PC-3 (cell line): ENCODE measurements at regions not wholly inside any gene's neighbourhood (a gene's known extent, or its start where the extent isn't known, plus 50 kb on each side); places are given as distances from the start of the nearest gene placed in this dataset.

ENCODE experiments used
- ATAC-seq: fragments of 200-7000 bp; cut with Tn5 transposase; 2 replicates; pipeline ENCODE4 v1.9.1; 2020; ENCODE audit warnings: mild to moderate bottlenecking, moderate library complexity
- BruUV-seq: library from RNA; stranded (reverse); fragments of 400-500 nt; replicated peaks from 2 replicates; lab custom pipeline; 2021; lab: Mats Ljungman, UMichigan
- CTCF ChIA-PET: fragments of 300-600 bp; sonication (Branson Sonifier 250); formaldehyde crosslinking; loops from one replicate; lab custom pipeline; 2022; ENCODE audit warnings: antibody characterized with exemption; lab: Charles Lee
- POLR2A ChIA-PET: fragments of 300-600 bp; sonication (Branson Sonifier 250); formaldehyde crosslinking; loops from one replicate; lab custom pipeline; 2022; ENCODE audit warnings: antibody characterized with exemption; ENCODE audit not compliant: unreplicated experiment; lab: Charles Lee
- DNase-seq: peaks from one replicate; pipeline ENCODE4 v3.0.0-alpha.2; 2015
- H2AFZ ChIP-seq: fragments of 300-600 bp; sonication (generic); 2 replicates; pipeline ENCODE4 v1.6.0; 2016; ENCODE audit warnings: antibody characterized with exemption, low read length
- H3F3A ChIP-seq: fragments of 300-600 bp; sonication (generic); one replicate; pipeline ENCODE4 v1.6.0; 2017; ENCODE audit warnings: antibody characterized with exemption, low read length, control low read depth, mild to moderate bottlenecking; ENCODE audit not compliant: unreplicated experiment
- H3K27ac ChIP-seq: fragments of 300-600 bp; sonication (generic); 2 replicates; pipeline ENCODE4 v1.5.1; 2016; ENCODE audit warnings: mild to moderate bottlenecking, low read length
- H3K27me3 ChIP-seq: fragments of 300-600 bp; sonication (generic); 2 replicates; pipeline ENCODE4 v1.6.1; 2016; ENCODE audit warnings: low read length, mixed read lengths
- H3K36me3 ChIP-seq: fragments of 300-600 bp; sonication (generic); 2 replicates; pipeline ENCODE4 v1.6.1; 2016; ENCODE audit warnings: low read depth, mixed run types, low read length, mixed read lengths
- H3K4me1 ChIP-seq: fragments of 300-600 bp; sonication (generic); 2 replicates; pipeline ENCODE4 v1.5.1; 2016; ENCODE audit warnings: low read length; ENCODE audit not compliant: insufficient read depth
- H3K4me2 ChIP-seq: fragments of 300-600 bp; sonication (generic); 2 replicates; pipeline ENCODE4 v1.6.0; 2016; ENCODE audit warnings: low read length
- H3K4me3 ChIP-seq: fragments of 300-600 bp; sonication (generic); 2 replicates; pipeline ENCODE4 v1.5.1; 2016; ENCODE audit warnings: mild to moderate bottlenecking, low read length, mixed read lengths
- H3K79me2 ChIP-seq: fragments of 300-600 bp; sonication (generic); 2 replicates; pipeline ENCODE4 v1.6.1; 2017; ENCODE audit warnings: low read length, mixed read lengths
- H3K9ac ChIP-seq: fragments of 300-600 bp; sonication (generic); 2 replicates; pipeline ENCODE4 v1.6.0; 2016; ENCODE audit warnings: mild to moderate bottlenecking, low read length
- H3K9me2 ChIP-seq: fragments of 300-600 bp; sonication (generic); replicated peaks from 2 replicates; pipeline ENCODE4 v1.6.1; 2016; ENCODE audit warnings: mixed run types, low read length, mixed read lengths
- H3K9me3 ChIP-seq: fragments of 300-600 bp; sonication (generic); 2 replicates; pipeline ENCODE4 v1.6.1; 2016; ENCODE audit warnings: low read length, mixed read lengths
- H4K20me1 ChIP-seq: fragments of 300-600 bp; sonication (generic); 2 replicates; pipeline ENCODE4 v1.6.1; 2016; ENCODE audit warnings: low read length, mixed read lengths
- CTCF ChIP-seq: fragments of 300-600 bp; sonication (generic); conservative IDR thresholded peaks from 2 replicates; pipeline ENCODE4 v1.5.1; 2017; ENCODE audit warnings: antibody characterized with exemption, low read depth, mild to moderate bottlenecking, low read length
- EZH2 ChIP-seq: fragments of 300-600 bp; sonication (generic); IDR thresholded peaks from one replicate; pipeline ENCODE4 v1.6.1; 2017; ENCODE audit warnings: antibody characterized with exemption, mild to moderate bottlenecking, low read length; ENCODE audit not compliant: unreplicated experiment
- EZH2phosphoT487 ChIP-seq: fragments of 300-600 bp; sonication (generic); IDR thresholded peaks from 2 replicates; pipeline ENCODE4 v1.6.1; 2018; ENCODE audit warnings: mild to moderate bottlenecking, antibody characterized with exemption, low read length, borderline replicate concordance
- intact Hi-C: fragments of 100-400 bp; cut with micrococcal nuclease; formaldehyde crosslinking; loops from 2 replicates; pipeline ENCODE4 v1.9.0; 2023

DNA sequence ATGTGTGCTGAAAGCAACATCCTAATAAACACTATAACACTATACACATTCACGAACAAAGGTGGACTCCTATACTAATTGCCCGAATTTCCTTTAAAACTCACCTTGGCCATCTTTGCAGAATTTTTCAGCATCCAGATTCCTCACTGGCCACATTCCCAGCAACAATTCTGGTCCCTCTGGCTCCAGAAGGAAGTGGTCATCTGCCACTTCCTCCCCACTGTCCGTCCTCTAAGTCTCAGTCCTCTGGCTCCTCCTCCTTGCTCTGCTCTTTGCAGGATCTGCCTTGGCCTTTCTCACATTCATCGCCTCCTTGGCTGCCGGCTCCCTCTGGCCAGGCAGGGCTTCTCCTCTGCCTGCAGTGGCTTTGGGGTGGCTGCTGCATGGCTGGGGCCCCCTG, 426.0 kb downstream of the FUT8 start:
- H3K9me3 ChIP-seq: no peaks in the 10 kb centered on the region
- H3K36me3 ChIP-seq: no peaks in the 10 kb centered on the region
- no peaks in the 10 kb centered on the region for H3F3A ChIP-seq
- DNase-seq (no peak), ATAC-seq (peak; percentile 31; the same call in 1 of the 2 replicates)
- peaks cover 15% of the 10 kb centered on the region for H3K27me3 ChIP-seq
- H3K4me1 ChIP-seq: no peaks in the 10 kb centered on the region
- no peaks in the 10 kb centered on the region for H3K79me2 ChIP-seq
- no peak overlapping the region for H3K4me3 ChIP-seq
- intact Hi-C loops: no loop called here
- H2AFZ ChIP-seq: no peak overlapping the region
- ChIA-PET CTCF (no interaction called here), POLR2A (no interaction called here)
- no peak overlapping the region for H3K27ac ChIP-seq
- TF ChIP-seq EZH2 (no peak), EZH2phosphoT487 (no peak), CTCF (no peak)
- no peak overlapping the region for H3K4me2 ChIP-seq
- no TSS peak for BruUV-seq
- no peaks in the 10 kb centered on the region for H3K9me2 ChIP-seq
- H3K9ac ChIP-seq: no peak overlapping the region
- H4K20me1 ChIP-seq: no peaks in the 10 kb centered on the region

DNA sequence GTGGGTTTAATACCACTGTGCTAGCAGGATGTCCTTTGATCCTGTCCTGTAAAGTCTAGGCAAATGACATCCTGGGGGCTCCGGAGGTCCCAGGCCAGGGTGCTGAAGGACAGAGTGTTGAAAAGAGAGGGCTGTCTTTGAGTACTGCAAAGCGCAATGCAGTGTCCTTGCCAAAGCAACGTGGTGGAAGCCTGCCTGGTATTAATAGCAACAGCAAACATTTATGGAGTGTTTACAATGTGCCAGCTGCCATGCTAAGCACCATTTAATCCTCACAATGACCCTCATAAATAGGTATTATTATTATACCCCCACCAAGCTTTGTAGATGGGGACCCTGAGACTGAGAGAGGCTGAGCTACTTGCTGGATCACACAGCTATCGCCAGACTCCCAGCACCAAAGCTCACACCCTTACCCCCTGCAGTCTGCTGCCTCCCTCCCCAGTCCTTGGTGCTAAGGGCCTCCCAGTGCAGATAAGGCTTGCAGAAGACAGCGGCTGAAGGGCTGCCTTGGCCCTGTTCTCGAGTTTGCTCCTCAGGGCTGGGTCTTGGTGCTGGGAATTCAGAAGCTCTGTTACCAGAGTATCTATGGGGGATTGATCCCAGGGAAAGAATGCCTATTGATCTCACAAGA, 427.7 kb downstream of the FUT8 start:
- H3K27me3 ChIP-seq: peaks cover 30% of the 10 kb centered on the region
- TF ChIP-seq EZH2 (no peak), CTCF (no peak), EZH2phosphoT487 (no peak)
- POLR2A ChIA-PET: no interaction called here

DNA sequence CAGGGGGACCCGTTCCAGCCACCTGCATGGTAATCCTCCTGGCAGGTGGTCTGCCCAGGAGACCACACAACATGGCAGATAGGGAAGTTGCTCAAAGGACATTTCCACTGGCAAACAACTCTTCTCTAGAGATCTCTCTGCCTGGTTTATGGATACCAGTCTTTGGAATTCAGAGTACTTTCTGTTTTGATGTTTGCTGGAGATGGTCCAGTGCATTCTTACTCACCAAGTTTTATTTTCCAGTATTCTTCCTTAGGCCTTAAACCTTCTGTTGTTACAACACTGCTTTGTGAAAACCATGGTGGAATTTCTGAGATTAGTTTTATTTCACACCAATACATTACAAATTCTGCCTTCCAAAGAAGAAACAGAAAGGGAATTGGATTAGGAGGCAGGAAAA, 428.3 kb downstream of the FUT8 start:
- no peak for DNase-seq
- Histone ChIP-seq H3K4me1 (no peaks in the 10 kb centered on the region), H3K27ac (no peak overlapping the region), H3K4me2 (no peak overlapping the region), H3K9me3 (no peaks in the 10 kb centered on the region), H3K9me2 (no peaks in the 10 kb centered on the region), H3K36me3 (no peaks in the 10 kb centered on the region), H2AFZ (no peak overlapping the region), H3K4me3 (no peak overlapping the region), H3F3A (no peaks in the 10 kb centered on the region), H3K27me3 (peaks cover 33% of the 10 kb centered on the region), H3K9ac (no peak overlapping the region), H4K20me1 (no peaks in the 10 kb centered on the region), H3K79me2 (no peaks in the 10 kb centered on the region)
- ChIA-PET CTCF (no interaction called here), POLR2A (no interaction called here)
- peak; percentile 41 for ATAC-seq
- no TSS peak for BruUV-seq
- intact Hi-C loops: no loop called here
- TF ChIP-seq EZH2phosphoT487: no peak
- TF ChIP-seq CTCF: no peak
- TF ChIP-seq EZH2: no peak

More for the DNA sequence above, 427.7 kb downstream of the FUT8 start:
- intact Hi-C loops: no loop called here
- ATAC-seq: no peak
- Histone ChIP-seq H3K9me2 (no peaks in the 10 kb centered on the region), H3K4me3 (no peak overlapping the region), H3K4me2 (no peak overlapping the region), H4K20me1 (no peaks in the 10 kb centered on the region), H2AFZ (no peak overlapping the region), H3K27ac (no peak overlapping the region), H3K9me3 (no peaks in the 10 kb centered on the region), H3K79me2 (no peaks in the 10 kb centered on the region), H3F3A (no peaks in the 10 kb centered on the region), H3K9ac (no peak overlapping the region), H3K36me3 (no peaks in the 10 kb centered on the region), H3K4me1 (no peaks in the 10 kb centered on the region)
- BruUV-seq: no TSS peak
- CTCF ChIA-PET: no interaction called here
- DNase-seq: no peak
